RWPE2 (cell line): ENCODE measurements at regions not wholly inside any gene's neighbourhood (a gene's known extent, or its start where the extent isn't known, plus 50 kb on each side); places are given as distances from the start of the nearest gene placed in this dataset.

Experiments
- ATAC-seq: fragments of 200-7000 bp; cut with Tn5 transposase; 3 replicates; pipeline ENCODE4 v1.9.1; 2021; ENCODE audit warnings: low read depth
- DNase-seq: peaks from one replicate; pipeline ENCODE4 v3.0.0-alpha.2; 2020; ENCODE audit warnings: low spot score
- H3K27ac ChIP-seq: fragments of 450-650 bp; 2 replicates; pipeline ENCODE4 v1.5.1; 2017; ENCODE audit warnings: mild to moderate bottlenecking; ENCODE audit not compliant: poor library complexity, severe bottlenecking
- H3K27me3 ChIP-seq: fragments of 250-450 bp; sonication (Bioruptor Pico); 2 replicates; pipeline ENCODE4 v1.5.1; 2021; ENCODE audit warnings: mild to moderate bottlenecking, moderate library complexity; ENCODE audit not compliant: insufficient read depth, poor library complexity, severe bottlenecking
- H3K36me3 ChIP-seq: fragments of 250-450 bp; sonication (Bioruptor Pico); 2 replicates; pipeline ENCODE4 v1.5.1; 2020; ENCODE audit warnings: low read depth, mild to moderate bottlenecking, moderate library complexity
- H3K4me1 ChIP-seq: fragments of 250-450 bp; sonication (Bioruptor Pico); 2 replicates; pipeline ENCODE4 v1.5.1; 2021; ENCODE audit warnings: mild to moderate bottlenecking, moderate library complexity; ENCODE audit not compliant: insufficient read depth, poor library complexity, severe bottlenecking
- H3K4me3 ChIP-seq: fragments of 250-450 bp; sonication (Bioruptor Pico); 2 replicates; pipeline ENCODE4 v1.5.1; 2021; ENCODE audit warnings: mild to moderate bottlenecking, moderate library complexity; ENCODE audit not compliant: severe bottlenecking
- H3K9me3 ChIP-seq: fragments of 250-450 bp; sonication (Bioruptor Pico); 2 replicates; pipeline ENCODE4 v1.5.1; 2021; ENCODE audit warnings: mild to moderate bottlenecking, moderate library complexity; ENCODE audit not compliant: severe bottlenecking
- CTCF ChIP-seq: fragments of 450-650 bp; IDR thresholded peaks from one replicate; pipeline ENCODE4 v1.5.1; 2017; ENCODE audit warnings: mild to moderate bottlenecking, moderate library complexity; ENCODE audit not compliant: poor library complexity, severe bottlenecking

GRCh38 chr9:83141887-83142286, 78.9 kb upstream of the RASEF start:
- TF ChIP-seq CTCF = no peak
- ATAC-seq (no peak), DNase-seq (no peak)
- no peaks in the 10 kb centered on the region for H3K27me3 ChIP-seq
- H3K4me3 ChIP-seq = no peak overlapping the region
- H3K27ac ChIP-seq = no peak overlapping the region
- H3K4me1 ChIP-seq = no peaks in the 10 kb centered on the region
- no peaks in the 10 kb centered on the region for H3K9me3 ChIP-seq
- H3K36me3 ChIP-seq = no peaks in the 10 kb centered on the region

GRCh38 chr9:83140061-83140460, 77.1 kb upstream of the RASEF start:
- no peak for DNase-seq
- no peaks in the 10 kb centered on the region for H3K27me3 ChIP-seq
- no peak overlapping the region for H3K27ac ChIP-seq
- no peak for TF ChIP-seq CTCF
- H3K36me3 ChIP-seq = no peaks in the 10 kb centered on the region
- H3K9me3 ChIP-seq = no peaks in the 10 kb centered on the region
- no peaks in the 10 kb centered on the region for H3K4me1 ChIP-seq
- H3K4me3 ChIP-seq = no peak overlapping the region
- ATAC-seq = no peak

- no peak overlapping the region for H3K4me3 ChIP-seq
Measured at GRCh38 chr9:83138422-83139135, 75.6 kb upstream of the RASEF start.

GRCh38 chr9:83133316-83133715, 70.4 kb upstream of the RASEF start:
- DNase-seq (no peak), ATAC-seq (no peak)
- no peaks in the 10 kb centered on the region for H3K36me3 ChIP-seq
- H3K4me3 ChIP-seq = no peak overlapping the region
- H3K27ac ChIP-seq = no peak overlapping the region
- no peaks in the 10 kb centered on the region for H3K9me3 ChIP-seq
- no peaks in the 10 kb centered on the region for H3K4me1 ChIP-seq
- no peak for TF ChIP-seq CTCF
- H3K27me3 ChIP-seq = no peaks in the 10 kb centered on the region

More at GRCh38 chr9:83138422-83139135, 75.6 kb upstream of the RASEF start:
- H3K36me3 ChIP-seq = no peaks in the 10 kb centered on the region
- no peak for DNase-seq
- no peaks in the 10 kb centered on the region for H3K9me3 ChIP-seq
- H3K27me3 ChIP-seq = no peaks in the 10 kb centered on the region
- H3K27ac ChIP-seq = no peak overlapping the region
- no peaks in the 10 kb centered on the region for H3K4me1 ChIP-seq
- no peak for TF ChIP-seq CTCF
- ATAC-seq = no peak

- ATAC-seq (no peak), DNase-seq (no peak)
- TF ChIP-seq CTCF = no peak
Measured at GRCh38 chr9:83132768-83133167, 69.8 kb upstream of the RASEF start.

More at GRCh38 chr9:83132768-83133167, 69.8 kb upstream of the RASEF start:
- H3K27me3 ChIP-seq = no peaks in the 10 kb centered on the region
- no peaks in the 10 kb centered on the region for H3K36me3 ChIP-seq
- no peak overlapping the region for H3K4me3 ChIP-seq
- H3K4me1 ChIP-seq = no peaks in the 10 kb centered on the region
- H3K9me3 ChIP-seq = no peaks in the 10 kb centered on the region
- H3K27ac ChIP-seq = no peak overlapping the region
